ENCODE measurements at regions not wholly inside any gene's neighbourhood (a gene's known extent, or its start where the extent isn't known, plus 50 kb on each side); places are given as distances from the start of the nearest gene placed in this dataset.
"Not testable (repeated sequence)": the region's sequence is repeated elsewhere in the genome, so short reads cannot be mapped to it uniquely, and the experiment has no call there.

DNA sequence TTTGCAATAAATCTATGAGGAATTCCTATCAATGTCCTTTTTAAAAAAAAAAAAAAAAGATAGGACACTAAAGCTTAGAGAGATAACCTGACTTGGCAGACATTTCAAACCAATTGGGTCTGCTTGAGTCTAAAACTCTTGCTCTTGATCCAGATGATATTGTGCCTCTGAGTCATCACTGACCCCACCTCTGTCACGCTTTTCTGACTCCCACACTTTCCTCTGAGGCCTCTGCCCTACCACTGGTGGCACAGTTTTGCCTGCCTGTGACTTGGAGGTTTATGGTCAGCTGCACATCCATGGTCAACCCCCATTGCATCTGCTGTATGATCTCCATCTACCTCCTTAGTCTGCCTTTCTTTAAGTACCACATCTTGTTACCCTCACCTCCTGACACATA lies 328.7 kb downstream of the SPRY2 start:
- no peak for FAIRE-seq

- no peak for FAIRE-seq
Observed at GRCh38 chr13:80011448-80012212, 329.3 kb downstream of the SPRY2 start.

GRCh38 chr13:80010846-80011245 lies 330.1 kb downstream of the SPRY2 start:
- no peak for FAIRE-seq

DNA sequence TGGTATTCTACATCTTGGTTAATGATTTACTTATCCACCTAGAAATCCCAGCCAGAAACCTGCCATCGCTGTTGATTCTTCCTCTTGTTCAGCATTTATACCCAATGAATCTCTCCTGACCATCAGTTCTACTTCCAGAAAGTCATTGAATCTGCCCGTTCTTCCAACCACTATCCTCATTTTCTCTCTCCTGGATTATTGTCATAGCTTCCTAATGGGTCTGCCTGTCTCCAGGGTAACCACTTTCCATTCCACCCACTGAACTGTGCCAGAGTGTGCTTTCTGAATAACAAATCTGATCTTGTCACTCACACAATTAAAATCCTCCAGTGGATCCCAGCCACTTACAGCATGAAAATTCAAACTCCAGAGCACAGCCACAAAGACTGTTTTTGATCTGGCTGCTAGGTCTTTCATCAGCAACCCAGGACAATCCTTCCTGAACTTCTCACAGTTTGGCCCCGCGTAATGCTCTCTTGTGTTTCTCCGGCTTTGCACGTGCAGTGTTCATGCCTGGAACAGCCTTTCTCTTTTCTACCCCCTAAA lies 330.6 kb downstream of the SPRY2 start:
- no peak for FAIRE-seq

- no peak for FAIRE-seq
Observed at GRCh38 chr13:80009760-80010159, 331.2 kb downstream of the SPRY2 start.

DNA sequence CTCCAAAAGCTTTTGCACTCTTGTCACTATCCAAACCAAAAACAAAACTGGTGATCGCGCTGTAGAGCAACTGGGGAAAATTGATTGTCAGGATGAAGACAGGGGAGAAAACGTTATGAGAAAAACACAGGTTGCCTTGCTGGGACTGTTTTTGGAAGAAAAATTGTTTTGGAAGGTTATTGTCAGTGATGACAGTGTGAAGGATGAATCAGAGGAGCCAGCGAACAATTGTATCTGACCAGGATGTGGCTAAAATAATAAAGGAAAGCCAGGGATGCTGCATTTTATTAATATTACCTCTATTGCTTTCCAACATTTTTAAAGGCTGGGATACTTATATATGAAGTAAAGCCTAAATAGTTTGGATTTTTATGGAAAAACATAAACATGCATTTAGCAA lies 334.0 kb downstream of the SPRY2 start:
- no peak for FAIRE-seq

DNA sequence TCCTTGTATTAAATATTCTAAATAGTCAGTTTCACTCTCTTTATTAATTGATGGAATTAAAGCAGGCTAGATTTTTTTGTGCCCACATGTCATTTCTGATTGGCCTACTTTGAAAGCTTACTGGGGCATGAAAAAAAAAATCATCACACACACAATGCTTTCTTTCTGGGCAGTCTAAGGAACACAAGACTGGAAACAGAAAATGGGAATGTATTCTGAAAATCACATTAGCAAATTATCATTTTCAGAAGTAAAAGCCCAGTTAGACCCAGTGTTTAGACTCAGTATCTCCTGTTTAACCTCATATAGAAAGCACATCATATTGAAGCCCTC lies 339.4 kb downstream of the SPRY2 start:
- FAIRE-seq = no peak

GRCh38 chr13:80000684-80001509 lies 340.0 kb downstream of the SPRY2 start:
- no peak for FAIRE-seq

DNA sequence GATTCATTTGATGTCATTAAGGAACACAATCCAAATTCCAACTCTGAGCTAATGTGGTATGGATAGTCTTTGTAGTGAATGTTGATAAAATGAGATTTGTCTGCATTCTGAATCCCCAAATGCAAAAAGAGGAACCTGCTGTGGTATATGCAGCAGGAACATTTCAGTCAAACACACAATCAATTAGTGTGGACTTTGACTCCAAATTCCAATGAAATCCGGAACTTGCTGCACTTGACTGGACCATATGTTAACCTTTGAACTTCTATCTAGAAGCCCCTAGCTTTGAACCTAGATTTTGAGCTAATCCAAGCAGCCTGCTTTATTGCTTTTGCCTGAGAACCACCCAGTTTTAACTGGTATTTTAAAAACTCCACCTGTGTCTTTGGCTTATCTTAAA lies 341.3 kb downstream of the SPRY2 start:
- no peak for FAIRE-seq

- FAIRE-seq = no peak
Observed at GRCh38 chr13:79998381-79998880, 342.5 kb downstream of the SPRY2 start.

DNA sequence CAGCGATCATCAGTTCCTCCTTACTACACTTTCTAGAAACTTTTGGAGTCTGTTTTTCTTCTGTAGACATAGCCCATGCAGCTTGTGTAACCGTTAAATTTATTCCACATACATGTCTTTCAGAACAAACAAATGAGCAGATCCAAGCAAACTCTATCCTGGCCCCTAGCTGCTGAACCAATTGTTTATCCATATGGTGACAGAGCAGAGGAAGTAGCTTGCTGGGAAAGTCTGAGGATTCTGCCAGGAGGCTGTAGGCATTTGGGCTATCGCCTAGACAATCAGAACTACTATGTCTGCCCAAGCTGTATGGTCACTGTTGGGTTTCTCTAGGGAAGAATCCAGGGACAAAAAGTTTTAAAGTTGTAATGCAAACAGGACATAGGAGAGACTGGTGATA lies 343.7 kb downstream of the SPRY2 start:
- FAIRE-seq = no peak

- no peak for FAIRE-seq
Observed at GRCh38 chr13:79995334-79995733, 345.6 kb downstream of the SPRY2 start.

- FAIRE-seq = no peak
Observed at GRCh38 chr13:79992111-79992510, 348.8 kb downstream of the SPRY2 start.

DNA sequence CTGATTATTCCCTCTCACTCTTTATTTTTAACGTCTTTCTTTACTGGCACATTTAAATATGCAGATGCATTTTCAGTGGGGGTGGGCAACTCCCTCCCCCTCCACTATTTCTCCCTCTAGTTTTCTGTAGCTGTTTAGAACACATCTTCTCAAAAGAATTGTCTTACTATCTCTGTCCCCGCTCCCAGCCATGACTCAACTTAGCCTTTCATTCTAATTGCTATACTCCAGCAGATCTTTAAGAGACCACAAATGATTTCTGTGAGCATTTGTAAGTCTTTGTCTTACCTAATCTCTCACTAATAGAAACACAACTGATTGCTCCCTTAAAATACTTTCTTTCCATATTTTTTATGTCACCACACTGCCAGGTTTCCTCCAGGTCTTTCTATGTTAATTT lies 350.9 kb downstream of the SPRY2 start:
- no peak for FAIRE-seq

GRCh38 chr13:79989217-79989661 lies 351.7 kb downstream of the SPRY2 start:
- no peak for FAIRE-seq

GRCh38 chr13:79988573-79988972 lies 352.4 kb downstream of the SPRY2 start:
- FAIRE-seq = no peak

- no peak for FAIRE-seq
Observed at GRCh38 chr13:79987761-79988160, 353.2 kb downstream of the SPRY2 start.

- FAIRE-seq = no peak
Observed at GRCh38 chr13:79987323-79987722, 353.6 kb downstream of the SPRY2 start.

GRCh38 chr13:79986890-79987289 lies 354.0 kb downstream of the SPRY2 start:
- FAIRE-seq = no peak

DNA sequence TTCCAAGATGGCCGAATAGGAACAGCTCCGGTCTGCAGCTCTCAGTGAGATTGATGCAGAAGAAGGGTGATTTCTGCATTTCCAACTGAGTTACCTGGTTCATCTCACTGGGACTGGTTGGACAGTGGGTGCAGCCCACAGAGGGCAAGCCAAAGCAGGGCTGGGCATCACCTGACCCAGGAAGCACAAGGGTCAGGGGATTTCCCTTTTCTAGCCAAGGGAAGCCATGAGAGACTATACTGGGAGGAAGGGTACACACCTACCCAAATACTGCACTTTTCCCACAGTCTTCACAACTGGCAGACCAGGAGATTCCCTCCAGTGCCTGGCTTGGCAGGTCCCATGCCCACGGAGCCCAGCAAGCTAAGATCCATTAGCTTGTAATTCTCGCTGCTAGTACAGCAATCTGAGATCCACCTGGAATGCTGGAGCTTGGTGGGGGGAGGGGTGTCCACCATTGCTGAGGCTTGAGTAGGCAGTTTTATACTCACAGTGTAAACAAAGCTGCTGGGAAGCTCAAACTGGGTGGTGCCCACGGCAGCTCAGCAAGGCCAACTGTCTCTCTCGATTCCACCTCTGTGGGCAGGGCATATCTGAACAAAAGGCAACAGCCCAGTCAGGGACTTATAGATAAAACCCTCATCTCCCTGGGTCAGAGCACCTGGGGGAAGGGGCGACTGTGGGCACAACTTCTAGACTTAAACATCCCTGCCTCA lies 365.8 kb downstream of the SPRY2 start:
- FAIRE-seq = not testable (repeated sequence)

DNA sequence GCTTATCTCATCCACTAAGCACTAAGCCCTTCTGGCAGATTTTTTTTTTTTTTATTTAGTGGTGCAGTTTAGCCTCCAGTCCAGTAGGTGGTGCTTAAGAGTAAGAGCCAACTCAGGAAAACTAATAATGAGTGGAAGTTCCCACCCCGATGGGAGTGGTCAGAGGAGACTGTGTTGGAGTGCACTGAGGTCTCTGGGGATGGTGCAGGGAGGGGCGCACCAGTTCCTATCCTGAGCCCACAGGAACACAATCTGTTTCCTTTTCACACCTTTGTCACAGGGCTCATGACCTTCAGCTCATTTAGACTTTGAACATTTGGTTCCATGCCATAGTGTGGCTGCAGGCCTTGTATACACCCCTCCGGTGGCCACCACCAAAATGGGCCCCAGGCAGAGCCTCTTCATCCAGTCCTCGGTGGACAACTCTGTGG lies 367.4 kb downstream of the SPRY2 start:
- no peak for FAIRE-seq

GRCh38 chr13:79972066-79972569 lies 368.8 kb downstream of the SPRY2 start:
- FAIRE-seq = no peak

DNA sequence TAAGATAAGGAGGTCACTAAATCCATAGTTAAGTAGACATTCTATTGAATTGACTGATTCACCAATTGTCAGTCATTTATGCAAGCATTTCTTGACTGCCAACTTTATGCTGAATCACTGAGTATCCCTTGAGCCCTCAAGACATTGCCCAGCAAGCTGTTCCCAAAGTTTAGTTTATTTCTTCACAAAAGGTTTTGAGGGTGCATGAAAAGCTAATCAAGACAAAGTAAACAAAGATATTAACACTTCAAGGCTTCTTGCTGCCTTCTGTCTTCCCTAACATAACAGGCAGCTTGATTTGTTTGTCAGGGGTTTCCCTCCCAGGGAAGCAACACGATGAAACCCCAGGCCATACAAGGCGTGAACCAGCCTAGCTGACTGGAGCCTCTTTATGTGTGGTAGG lies 374.4 kb downstream of the SPRY2 start:
- FAIRE-seq = no peak

Measured in TTC549 (cell line).